ENCODE measurements at regions not wholly inside any gene's neighbourhood (a gene's known extent, or its start where the extent isn't known, plus 50 kb on each side); places are given as distances from the start of the nearest gene placed in this dataset.
"Not testable (repeated sequence)": the region's sequence is repeated elsewhere in the genome, so short reads cannot be mapped to it uniquely, and the experiment has no call there.

DNA sequence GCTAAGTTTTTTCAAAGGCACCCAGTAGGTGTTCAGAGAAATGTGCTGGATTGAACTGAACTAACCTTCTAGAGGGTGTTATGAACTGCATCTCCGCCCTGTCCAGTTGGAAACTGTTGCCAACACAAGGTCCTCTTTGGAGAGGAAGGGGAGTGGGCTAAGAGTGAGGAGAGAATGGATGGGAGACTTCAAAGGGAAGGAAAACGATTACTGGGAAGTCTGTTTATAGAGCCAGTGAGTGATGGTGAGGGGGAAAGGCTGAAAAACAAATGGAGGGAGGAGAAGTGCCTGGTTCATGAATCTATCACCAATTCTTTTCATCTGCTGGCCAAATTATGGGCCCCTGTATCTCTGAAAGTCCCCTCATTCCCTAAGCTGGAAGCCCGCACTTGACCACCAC is 86.0 kb upstream of the TBX5 start:
- H3K9ac ChIP-seq (ENCODE audit: insufficient read depth in 1 of 2, low read depth in 2 of 2, low read length in 2 of 2) = no peak overlapping the region
- intact Hi-C loops (cut with micrococcal nuclease) (no loop called here), in situ Hi-C loops (cut with MboI) (no loop called here)
- no peak overlapping the region for H3K4me3 ChIP-seq
- ATAC-seq (no peak), DNase-seq (ENCODE audit: extremely low read depth in 1 of 4, low spot score in 3 of 4) (no peak), FAIRE-seq (no peak)
- BruUV-seq (replicated peaks) = no TSS peak
- 0% methylated on average over 3 of the region's 3 CpGs for WGBS (ENCODE audit: insufficient coverage, low coverage, missing lambda C conversion rate)
- H4K20me1 ChIP-seq (replicated peaks; ENCODE audit: control insufficient read depth, insufficient read depth, low read length) = no peaks in the 10 kb centered on the region
- CTCF ChIA-PET (ENCODE audit: low intra/inter-chr PET ratio) = no interaction called here
- TF ChIP-seq FOXA3 (CRISPR knock-in tag; conservative IDR thresholded peaks at IDR 0.05 in 1 of 2, IDR thresholded peaks at IDR 0.05 in 1 of 2) (no peak), CBX3 (IDR thresholded peaks at IDR 0.05; ENCODE audit: borderline replicate concordance in 1 of 2, low read length in 2 of 2) (no peak), GABPB2 (CRISPR knock-in tag; conservative IDR thresholded peaks at IDR 0.05) (no peak), SMARCE1 (IDR thresholded peaks at IDR 0.05) (no peak), PHB2 (IDR thresholded peaks at IDR 0.05; ENCODE audit: low read depth) (no peak), ZNF77 (CRISPR knock-in tag; IDR thresholded peaks at IDR 0.05) (no peak), JUNB (CRISPR knock-in tag; conservative IDR thresholded peaks at IDR 0.05) (no peak), ZNF24 (IDR thresholded peaks at IDR 0.05) (no peak)
- TF ChIP-seq, protein P1, sequence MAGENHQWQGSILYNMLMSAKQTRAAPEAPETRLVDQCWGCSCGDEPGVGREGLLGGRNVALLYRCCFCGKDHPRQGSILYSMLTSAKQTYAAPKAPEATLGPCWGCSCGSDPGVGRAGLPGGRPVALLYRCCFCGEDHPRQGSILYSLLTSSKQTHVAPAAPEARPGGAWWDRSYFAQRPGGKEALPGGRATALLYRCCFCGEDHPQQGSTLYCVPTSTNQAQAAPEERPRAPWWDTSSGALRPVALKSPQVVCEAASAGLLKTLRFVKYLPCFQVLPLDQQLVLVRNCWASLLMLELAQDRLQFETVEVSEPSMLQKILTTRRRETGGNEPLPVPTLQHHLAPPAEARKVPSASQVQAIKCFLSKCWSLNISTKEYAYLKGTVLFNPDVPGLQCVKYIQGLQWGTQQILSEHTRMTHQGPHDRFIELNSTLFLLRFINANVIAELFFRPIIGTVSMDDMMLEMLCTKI (IDR thresholded peaks at IDR 0.05; ENCODE audit: partially characterized antibody) = no peak
- TF ChIP-seq, protein P2, sequence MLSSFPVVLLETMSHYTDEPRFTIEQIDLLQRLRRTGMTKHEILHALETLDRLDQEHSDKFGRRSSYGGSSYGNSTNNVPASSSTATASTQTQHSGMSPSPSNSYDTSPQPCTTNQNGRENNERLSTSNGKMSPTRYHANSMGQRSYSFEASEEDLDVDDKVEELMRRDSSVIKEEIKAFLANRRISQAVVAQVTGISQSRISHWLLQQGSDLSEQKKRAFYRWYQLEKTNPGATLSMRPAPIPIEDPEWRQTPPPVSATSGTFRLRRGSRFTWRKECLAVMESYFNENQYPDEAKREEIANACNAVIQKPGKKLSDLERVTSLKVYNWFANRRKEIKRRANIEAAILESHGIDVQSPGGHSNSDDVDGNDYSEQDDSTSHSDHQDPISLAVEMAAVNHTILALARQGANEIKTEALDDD (IDR thresholded peaks at IDR 0.05) = no peak
- TF ChIP-seq, protein P3, sequence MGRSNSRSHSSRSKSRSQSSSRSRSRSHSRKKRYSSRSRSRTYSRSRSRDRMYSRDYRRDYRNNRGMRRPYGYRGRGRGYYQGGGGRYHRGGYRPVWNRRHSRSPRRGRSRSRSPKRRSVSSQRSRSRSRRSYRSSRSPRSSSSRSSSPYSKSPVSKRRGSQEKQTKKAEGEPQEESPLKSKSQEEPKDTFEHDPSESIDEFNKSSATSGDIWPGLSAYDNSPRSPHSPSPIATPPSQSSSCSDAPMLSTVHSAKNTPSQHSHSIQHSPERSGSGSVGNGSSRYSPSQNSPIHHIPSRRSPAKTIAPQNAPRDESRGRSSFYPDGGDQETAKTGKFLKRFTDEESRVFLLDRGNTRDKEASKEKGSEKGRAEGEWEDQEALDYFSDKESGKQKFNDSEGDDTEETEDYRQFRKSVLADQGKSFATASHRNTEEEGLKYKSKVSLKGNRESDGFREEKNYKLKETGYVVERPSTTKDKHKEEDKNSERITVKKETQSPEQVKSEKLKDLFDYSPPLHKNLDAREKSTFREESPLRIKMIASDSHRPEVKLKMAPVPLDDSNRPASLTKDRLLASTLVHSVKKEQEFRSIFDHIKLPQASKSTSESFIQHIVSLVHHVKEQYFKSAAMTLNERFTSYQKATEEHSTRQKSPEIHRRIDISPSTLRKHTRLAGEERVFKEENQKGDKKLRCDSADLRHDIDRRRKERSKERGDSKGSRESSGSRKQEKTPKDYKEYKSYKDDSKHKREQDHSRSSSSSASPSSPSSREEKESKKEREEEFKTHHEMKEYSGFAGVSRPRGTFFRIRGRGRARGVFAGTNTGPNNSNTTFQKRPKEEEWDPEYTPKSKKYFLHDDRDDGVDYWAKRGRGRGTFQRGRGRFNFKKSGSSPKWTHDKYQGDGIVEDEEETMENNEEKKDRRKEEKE (IDR thresholded peaks at IDR 0.05; ENCODE audit: borderline replicate concordance in 1 of 2, control insufficient read depth in 1 of 2, low read depth in 2 of 2, low read length in 1 of 2) = no peak
- H3K27ac ChIP-seq (ENCODE audit: extremely low read depth, low read depth, low read length) = no peak overlapping the region
- H3K4me2 ChIP-seq (ENCODE audit: insufficient read depth, low read length) = no peak overlapping the region
- POLR2A ChIA-PET = interaction anchor here (0.5 kb wide), 1 partner anchor 1649 kb away, joined by 3 read pairs; no protein-coding TSS in a partner anchor
- no peaks in the 10 kb centered on the region for H3K27me3 ChIP-seq (ENCODE audit: control insufficient read depth in 2 of 2, insufficient read depth in 2 of 2, low read length in 2 of 2)
- H3K9me1 ChIP-seq (ENCODE audit: control insufficient read depth, insufficient read depth, low read length) = no peaks in the 10 kb centered on the region
- no peaks in the 10 kb centered on the region for H3K4me1 ChIP-seq (replicated peaks in 1 of 2; ENCODE audit: control insufficient read depth in 2 of 2, insufficient read depth in 2 of 2, low read length in 2 of 2)
- H3K36me3 ChIP-seq (ENCODE audit: control insufficient read depth, insufficient read depth, low read length) = no peaks in the 10 kb centered on the region
- H3K9me3 ChIP-seq (replicated peaks; ENCODE audit: control insufficient read depth, insufficient read depth, low read depth, low read length) = no peaks in the 10 kb centered on the region
- no peaks in the 10 kb centered on the region for H3K79me2 ChIP-seq (ENCODE audit: control insufficient read depth, insufficient read depth, low read length)
- H2AFZ ChIP-seq (ENCODE audit: low read depth, low read length) = no peak overlapping the region

GRCh38 chr12:114484822-114485459 is 79.0 kb upstream of the TBX5 start:
- H2AFZ ChIP-seq (ENCODE audit: low read depth, low read length); H3K4me2 ChIP-seq (ENCODE audit: insufficient read depth, low read length); ATAC-seq; H3K79me2 ChIP-seq (ENCODE audit: control insufficient read depth, insufficient read depth, low read length); H3K36me3 ChIP-seq (ENCODE audit: control insufficient read depth, insufficient read depth, low read length); BruUV-seq (replicated peaks); in situ Hi-C loops (cut with MboI); H4K20me1 ChIP-seq (replicated peaks; ENCODE audit: control insufficient read depth, insufficient read depth, low read length); H3K27ac ChIP-seq (ENCODE audit: extremely low read depth, low read depth, low read length); H3K9me1 ChIP-seq (ENCODE audit: control insufficient read depth, insufficient read depth, low read length); H3K9me3 ChIP-seq (replicated peaks; ENCODE audit: control insufficient read depth, insufficient read depth, low read depth, low read length); H3K4me1 ChIP-seq (replicated peaks in 1 of 2; ENCODE audit: control insufficient read depth in 2 of 2, insufficient read depth in 2 of 2, low read length in 2 of 2); FAIRE-seq; DNase-seq (ENCODE audit: extremely low read depth in 1 of 4, low spot score in 3 of 4); H3K4me3 ChIP-seq; intact Hi-C loops (cut with micrococcal nuclease); CTCF ChIA-PET (ENCODE audit: low intra/inter-chr PET ratio); H3K9ac ChIP-seq (ENCODE audit: insufficient read depth in 1 of 2, low read depth in 2 of 2, low read length in 2 of 2); POLR2A ChIA-PET: not testable (repeated sequence)
- 3% methylated on average over 30 of the region's 45 CpGs for WGBS (ENCODE audit: insufficient coverage, low coverage, missing lambda C conversion rate)
- peaks cover 11 to 25% of the 10 kb centered on the region in 2 experiments; a peak in 4 of 5 replicates for H3K27me3 ChIP-seq (ENCODE audit: control insufficient read depth in 2 of 2, insufficient read depth in 2 of 2, low read length in 2 of 2)

Measured in K562 (cell line).